HT-29 (cell line): ENCODE measurements at regions not wholly inside any gene's neighbourhood (a gene's known extent, or its start where the extent isn't known, plus 50 kb on each side); places are given as distances from the start of the nearest gene placed in this dataset.

Source experiments
- DNase-seq: peaks from one replicate; pipeline ENCODE4 v3.0.0-alpha.2; 2015; ENCODE audit warnings: low spot score

DNA sequence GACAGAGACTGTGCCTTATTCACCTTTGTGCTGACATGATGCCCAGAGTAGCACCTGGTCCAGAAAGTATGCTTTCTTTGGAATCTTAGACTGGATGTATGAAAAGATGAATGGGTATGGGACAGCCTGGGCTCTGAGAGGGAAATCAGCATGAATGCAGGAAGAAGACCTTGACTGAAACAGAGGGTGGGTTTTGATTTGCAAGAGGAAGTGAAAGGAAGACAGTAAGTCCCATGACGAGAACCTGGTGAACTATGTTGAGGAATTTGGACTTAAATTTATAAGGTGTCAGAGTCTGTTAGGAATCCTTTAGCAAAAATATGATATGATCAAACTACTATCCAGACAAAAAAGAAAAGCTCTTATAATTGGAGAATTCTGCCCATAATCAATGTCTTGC is 301.9 kb downstream of the SPRY2 start:
- no peak for DNase-seq

DNA sequence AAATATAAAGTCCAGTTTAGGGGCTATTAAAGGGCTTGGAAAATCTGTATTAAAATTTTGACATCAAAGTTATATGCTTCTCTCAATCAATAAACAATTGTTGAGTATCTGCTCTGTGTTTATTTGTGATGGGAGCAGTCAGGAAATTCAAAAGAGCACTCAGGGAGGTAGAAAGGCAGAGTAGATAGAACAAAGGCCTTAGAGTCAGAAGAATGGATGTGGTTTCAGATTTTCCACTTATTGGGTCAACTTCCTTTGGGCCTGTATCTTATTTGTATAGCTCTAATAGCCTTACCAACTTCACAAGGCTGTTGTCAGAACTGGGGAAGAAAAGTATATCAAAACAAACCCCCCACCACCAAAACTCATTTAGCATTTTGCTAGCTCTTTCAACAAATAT is 302.6 kb downstream of the SPRY2 start:
- no peak for DNase-seq

DNA sequence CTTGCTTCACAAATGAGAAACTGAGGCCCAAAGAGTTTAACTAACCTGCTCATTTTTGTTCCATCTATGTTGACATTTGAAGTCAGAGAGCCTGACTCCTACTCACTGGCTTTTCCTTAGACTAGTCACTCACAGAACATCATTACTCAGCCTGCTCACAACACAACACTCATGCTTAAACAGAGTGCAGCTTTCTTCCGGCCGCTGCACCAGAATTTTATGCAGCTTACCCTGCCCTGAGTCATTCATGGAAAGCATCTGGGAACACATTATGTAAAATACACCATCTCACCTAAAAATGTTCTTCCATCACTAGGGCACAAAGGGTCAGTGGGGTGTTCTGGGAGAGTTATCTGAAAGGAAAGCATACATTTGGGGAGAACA is 303.4 kb downstream of the SPRY2 start:
- DNase-seq, result no peak

DNA sequence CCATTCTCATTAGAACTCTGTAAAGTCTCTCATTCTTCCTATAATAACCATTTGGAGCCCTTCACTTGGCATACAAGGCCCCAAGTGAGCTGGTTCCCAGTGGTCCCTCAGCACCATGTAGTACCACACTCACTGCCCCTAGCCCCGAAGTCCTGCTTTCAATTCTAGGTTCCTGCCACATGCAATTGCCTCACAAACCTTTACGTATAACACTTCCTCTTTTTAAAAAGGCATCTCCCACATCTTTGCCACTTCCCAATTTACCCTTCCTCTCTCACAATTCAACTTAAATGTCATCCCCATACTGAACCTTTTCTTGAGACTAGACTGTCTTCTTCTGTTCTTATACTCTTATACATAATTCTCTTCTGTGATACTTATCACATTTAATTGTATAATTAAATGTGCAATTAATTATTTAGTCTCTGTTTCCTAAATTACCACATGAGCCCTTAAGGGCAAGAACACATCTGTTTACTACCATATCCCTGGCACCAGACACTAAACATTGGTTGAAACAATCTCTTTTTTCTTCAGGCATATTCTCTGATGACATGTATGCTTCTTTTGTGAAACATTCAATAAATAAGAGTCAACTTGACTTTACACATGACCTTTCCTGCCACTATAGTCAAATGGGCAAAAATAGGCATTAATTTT is 304.0 kb downstream of the SPRY2 start:
- DNase-seq, result no peak

DNA sequence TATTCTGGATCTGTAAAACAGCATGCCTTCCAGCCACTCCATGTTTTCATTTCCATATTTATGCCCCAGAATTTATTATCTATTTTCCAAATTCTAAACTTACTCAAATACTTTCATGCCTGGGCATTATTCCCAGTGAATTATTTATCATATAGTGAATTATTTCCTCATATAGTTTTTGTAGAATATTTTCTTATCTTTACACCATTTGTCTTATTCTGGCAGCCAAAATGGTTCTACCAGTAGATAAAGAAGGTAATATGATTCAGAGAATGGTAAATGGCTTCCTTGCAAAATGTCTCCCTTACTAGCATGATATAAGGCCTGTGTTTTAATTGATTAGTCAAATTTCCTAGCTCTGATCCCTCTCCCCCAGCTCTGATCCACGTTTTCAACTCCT is 305.8 kb downstream of the SPRY2 start:
- DNase-seq, result no peak

DNA sequence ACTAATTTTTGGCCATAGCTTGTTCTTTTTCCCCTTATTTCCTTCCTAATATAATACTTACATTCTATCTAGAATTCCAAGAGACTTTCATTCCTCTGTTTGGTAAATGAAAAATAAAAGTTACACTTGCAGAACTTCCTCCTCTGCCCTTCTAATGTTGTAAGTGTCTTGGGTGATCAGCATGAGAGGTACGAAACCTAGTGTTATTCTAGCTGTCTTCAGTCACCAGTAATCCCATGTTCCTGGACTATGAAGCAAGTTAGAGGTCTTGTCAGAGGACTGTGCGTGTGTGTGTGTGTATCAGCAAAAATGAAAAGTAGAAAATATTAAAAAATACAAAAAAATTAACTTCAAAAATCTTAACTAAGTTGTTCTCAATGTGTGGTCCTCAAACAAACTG is 307.0 kb downstream of the SPRY2 start:
- no peak for DNase-seq

DNA sequence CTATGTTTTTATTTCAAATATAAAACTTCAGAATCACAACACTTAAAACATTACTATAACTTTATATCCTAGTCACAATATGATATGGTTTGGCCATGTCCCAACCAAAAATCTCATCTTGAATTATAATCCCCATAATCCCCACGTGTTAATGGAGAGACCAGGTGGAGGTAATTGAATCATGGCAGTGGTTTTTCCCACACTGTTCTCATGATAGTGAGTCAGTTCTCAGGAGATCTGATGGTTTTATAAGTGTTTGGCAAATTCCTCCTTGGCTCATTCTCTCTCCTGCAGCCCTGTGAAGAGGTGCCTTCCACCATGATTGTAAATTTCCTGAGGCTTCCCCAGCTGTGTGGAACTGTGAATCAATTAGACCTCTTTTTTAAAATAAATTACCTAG is 307.6 kb downstream of the SPRY2 start:
- no peak for DNase-seq

DNA sequence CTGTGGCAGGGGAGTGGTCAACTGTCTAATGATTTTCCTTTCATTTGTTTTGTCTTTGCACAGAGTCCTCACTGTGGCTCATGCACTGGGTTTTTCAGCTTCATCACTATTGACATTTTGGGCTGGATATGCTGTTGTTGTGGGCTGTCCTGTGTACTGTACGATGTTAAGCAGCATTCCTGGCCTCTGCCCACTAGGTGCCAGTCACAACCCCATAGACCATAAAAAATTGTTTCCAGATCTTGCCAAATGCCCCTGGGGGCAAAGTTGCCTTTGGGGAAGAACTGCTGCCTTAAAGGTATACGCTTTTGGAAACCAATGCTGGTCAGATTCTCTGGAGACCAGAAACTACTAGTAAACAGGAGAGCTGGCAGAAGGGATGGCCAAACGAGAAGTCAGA is 310.4 kb downstream of the SPRY2 start:
- peak; percentile 86 for DNase-seq

DNA sequence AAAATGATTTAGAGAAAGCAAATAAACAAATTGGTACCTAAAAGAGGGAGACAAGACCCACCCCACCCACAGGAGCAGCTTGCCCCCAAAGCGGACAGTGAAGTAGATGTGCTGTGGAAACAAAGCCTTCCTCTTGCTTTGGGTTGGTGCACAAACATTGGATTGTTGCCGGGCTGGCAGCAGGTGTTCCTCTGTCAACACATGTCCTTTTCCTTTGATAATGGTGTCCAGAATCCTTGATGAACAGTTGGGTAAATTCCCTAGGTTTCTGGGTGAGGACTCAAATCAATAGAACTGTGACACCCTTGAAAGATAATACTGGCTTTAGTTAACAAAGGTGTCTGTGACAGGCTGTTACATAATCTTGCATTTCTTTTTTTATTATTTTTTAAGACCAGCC is 311.8 kb downstream of the SPRY2 start:
- no peak for DNase-seq

DNA sequence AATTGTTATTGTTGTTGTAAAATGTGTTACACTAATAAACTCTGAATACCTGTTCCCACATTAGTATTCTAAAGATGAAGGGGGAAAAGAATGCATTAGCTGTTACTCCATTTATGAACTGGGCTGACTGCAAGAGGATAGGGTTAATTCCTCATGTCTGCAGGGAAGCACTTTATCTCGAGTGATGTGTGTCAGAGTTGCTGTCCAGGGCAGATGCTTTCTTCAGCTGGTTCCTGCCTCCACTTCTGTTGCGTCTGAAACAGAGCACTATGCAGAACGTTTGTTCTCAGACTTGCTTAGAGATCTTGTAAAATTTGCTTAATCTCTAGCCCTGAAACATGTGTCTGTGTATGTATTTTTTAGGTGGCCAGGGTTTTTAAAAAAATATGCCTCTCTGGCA is 318.8 kb downstream of the SPRY2 start:
- no peak for DNase-seq

DNA sequence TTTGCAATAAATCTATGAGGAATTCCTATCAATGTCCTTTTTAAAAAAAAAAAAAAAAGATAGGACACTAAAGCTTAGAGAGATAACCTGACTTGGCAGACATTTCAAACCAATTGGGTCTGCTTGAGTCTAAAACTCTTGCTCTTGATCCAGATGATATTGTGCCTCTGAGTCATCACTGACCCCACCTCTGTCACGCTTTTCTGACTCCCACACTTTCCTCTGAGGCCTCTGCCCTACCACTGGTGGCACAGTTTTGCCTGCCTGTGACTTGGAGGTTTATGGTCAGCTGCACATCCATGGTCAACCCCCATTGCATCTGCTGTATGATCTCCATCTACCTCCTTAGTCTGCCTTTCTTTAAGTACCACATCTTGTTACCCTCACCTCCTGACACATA is 328.7 kb downstream of the SPRY2 start:
- no peak for DNase-seq

DNA sequence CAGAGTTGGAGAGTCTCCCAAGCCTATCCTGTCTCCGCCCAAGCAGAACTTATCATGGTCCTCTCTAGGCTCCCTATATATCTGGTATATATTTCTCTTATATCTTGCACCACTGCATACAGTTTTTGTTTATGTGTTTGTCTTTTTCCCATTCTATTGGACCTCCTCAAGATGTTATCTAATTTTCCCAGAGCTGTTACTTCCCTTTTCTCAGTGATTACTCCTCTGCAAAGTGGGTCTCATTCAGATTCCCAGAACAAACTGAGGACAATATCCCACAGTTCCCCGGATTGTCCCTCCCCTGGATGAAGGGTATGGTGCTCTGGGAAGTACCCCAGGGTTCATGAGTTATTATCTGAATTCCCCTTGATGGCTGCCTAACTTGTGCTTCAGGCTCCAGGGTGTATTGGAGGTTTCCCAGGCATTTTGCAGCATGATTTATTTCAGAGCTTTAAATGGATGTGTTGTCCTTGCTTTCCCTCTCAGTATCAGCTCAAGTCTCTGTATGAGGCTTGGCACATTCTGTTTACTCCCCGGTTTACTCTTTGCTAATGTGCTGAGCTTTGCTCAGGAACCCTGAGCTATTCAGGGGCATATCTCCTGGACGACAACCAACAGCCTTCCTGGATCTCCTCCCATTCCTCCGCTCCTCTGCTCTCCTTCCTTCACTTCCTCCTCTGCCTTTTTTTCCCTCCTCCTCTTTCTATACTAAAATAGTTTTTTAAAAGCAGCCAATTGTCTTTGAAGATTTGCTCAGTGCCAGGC is 329.3 kb downstream of the SPRY2 start:
- no peak for DNase-seq

DNA sequence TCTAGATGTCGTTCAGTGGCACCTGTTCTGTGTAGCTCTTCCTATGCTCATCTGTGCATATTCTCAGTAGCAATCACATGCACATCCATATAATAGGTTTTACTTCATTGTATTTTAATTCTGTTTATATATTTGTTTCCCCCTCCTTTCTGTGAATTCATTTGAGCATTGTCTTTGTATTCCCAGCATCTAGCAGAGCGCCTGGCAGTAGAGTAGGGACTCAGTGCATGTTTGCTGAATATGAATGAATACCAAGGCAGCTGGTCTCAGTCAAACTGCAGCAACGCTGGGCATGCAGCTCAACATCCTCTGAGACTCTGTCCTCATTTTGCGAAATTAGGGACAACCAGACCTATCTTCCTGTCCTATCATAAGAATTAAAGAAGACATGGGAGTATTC is 330.1 kb downstream of the SPRY2 start:
- DNase-seq, result no peak

DNA sequence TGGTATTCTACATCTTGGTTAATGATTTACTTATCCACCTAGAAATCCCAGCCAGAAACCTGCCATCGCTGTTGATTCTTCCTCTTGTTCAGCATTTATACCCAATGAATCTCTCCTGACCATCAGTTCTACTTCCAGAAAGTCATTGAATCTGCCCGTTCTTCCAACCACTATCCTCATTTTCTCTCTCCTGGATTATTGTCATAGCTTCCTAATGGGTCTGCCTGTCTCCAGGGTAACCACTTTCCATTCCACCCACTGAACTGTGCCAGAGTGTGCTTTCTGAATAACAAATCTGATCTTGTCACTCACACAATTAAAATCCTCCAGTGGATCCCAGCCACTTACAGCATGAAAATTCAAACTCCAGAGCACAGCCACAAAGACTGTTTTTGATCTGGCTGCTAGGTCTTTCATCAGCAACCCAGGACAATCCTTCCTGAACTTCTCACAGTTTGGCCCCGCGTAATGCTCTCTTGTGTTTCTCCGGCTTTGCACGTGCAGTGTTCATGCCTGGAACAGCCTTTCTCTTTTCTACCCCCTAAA is 330.6 kb downstream of the SPRY2 start:
- peak; percentile 41 for DNase-seq

DNA sequence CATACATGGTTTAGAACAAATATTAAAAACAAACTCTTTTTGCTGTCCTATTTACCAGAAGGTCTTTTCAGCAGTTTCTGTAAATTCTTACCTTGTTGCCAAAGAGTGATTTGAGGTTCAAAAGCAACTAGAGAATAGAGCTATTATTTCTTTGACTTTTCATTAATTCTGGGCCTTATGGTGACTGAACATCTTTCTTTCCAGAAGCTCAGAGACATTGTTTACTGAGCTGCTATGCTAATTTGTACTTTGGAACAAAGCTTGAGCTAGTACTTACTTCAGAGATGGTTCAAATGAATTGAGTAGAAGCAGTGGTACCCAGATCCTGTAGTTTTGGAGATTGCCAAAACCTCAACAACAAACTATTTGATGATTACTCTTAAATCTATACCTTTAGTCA is 331.2 kb downstream of the SPRY2 start:
- DNase-seq, result no peak

DNA sequence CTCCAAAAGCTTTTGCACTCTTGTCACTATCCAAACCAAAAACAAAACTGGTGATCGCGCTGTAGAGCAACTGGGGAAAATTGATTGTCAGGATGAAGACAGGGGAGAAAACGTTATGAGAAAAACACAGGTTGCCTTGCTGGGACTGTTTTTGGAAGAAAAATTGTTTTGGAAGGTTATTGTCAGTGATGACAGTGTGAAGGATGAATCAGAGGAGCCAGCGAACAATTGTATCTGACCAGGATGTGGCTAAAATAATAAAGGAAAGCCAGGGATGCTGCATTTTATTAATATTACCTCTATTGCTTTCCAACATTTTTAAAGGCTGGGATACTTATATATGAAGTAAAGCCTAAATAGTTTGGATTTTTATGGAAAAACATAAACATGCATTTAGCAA is 334.0 kb downstream of the SPRY2 start:
- no peak for DNase-seq

DNA sequence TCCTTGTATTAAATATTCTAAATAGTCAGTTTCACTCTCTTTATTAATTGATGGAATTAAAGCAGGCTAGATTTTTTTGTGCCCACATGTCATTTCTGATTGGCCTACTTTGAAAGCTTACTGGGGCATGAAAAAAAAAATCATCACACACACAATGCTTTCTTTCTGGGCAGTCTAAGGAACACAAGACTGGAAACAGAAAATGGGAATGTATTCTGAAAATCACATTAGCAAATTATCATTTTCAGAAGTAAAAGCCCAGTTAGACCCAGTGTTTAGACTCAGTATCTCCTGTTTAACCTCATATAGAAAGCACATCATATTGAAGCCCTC is 339.4 kb downstream of the SPRY2 start:
- no peak for DNase-seq

DNA sequence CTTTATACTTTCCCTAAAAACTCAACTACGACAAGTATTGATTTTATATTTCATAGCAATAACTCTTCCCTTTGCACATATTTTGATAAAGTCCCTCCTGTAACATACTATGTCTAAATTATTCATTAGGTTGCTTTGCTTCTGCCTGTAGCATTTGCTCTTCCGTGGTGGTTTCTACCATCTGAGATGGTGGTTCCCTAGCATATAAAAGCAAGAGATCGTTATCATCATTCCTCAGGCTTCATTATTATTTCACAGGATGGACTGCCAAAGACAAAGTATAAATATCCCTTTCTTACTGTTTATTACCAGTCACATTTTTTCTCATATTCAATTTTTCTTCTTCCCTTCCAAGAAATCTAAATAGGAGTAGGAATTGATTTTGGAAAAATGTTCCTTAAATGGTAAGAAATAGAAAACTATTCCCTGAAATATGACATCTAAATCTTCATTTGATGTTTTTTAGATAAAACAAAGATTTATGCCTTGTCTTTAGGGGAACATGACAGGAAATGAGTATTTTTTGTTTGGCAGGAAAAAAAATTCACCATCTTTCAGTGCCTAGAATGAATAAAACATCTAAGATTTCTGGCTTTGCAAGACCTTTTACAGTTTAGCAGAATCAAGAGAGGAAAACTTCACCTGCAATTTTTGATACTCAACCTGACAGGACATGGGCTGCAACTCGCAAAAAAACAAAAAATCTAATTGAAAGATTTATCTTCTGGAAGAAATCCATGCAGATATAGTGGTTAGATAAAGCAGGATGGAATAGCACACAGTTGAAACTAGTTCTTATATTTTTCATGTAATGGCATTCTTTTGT is 340.0 kb downstream of the SPRY2 start:
- DNase-seq, result no peak

DNA sequence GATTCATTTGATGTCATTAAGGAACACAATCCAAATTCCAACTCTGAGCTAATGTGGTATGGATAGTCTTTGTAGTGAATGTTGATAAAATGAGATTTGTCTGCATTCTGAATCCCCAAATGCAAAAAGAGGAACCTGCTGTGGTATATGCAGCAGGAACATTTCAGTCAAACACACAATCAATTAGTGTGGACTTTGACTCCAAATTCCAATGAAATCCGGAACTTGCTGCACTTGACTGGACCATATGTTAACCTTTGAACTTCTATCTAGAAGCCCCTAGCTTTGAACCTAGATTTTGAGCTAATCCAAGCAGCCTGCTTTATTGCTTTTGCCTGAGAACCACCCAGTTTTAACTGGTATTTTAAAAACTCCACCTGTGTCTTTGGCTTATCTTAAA is 341.3 kb downstream of the SPRY2 start:
- DNase-seq, result no peak

DNA sequence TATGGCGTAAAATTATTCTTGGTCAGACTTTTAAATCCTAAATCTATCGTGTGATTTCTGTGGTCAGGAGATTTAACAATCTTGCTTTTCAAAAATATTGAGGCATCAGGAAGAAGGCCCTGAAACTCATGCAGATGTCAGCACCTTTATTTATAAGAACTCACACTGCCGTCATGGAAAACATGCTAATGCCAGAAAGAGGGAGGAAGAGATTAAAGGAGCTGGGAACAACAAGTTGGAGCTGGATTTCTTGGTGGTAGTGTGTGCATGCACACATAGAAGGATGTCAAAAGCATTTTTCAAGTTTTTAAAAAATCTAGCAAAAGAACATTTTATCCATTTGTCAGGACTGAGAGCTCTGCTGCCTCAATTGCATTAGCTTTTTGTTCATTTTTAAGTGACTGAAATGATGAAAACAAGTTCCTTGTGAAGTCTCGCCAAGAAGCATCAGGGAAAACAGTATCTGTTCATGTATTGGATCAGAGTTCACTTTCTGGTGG is 342.5 kb downstream of the SPRY2 start:
- DNase-seq, result no peak

DNA sequence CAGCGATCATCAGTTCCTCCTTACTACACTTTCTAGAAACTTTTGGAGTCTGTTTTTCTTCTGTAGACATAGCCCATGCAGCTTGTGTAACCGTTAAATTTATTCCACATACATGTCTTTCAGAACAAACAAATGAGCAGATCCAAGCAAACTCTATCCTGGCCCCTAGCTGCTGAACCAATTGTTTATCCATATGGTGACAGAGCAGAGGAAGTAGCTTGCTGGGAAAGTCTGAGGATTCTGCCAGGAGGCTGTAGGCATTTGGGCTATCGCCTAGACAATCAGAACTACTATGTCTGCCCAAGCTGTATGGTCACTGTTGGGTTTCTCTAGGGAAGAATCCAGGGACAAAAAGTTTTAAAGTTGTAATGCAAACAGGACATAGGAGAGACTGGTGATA is 343.7 kb downstream of the SPRY2 start:
- no peak for DNase-seq

DNA sequence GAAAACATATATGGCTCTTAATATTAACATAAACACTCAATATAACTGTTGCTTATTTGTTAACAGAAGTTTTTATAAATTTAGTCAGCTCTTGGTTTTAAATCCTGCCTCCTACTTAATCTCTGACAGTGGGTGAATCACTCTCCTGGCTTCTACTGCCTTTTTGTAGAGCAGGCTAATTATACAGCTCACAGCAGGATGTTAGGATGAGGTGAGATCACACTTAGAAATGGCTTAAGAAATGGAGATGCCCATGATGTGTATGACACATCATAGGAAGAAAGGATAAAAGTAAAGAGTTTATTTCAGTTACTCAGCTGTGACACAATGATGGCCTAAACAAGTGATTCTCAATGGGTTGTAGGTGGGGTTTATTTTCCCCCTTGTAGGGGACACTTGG is 345.6 kb downstream of the SPRY2 start:
- DNase-seq, result no peak
